Testis (tissue), 2 donors: ENCODE measurements at regions not wholly inside any gene's neighbourhood (a gene's known extent, or its start where the extent isn't known, plus 50 kb on each side); places are given as distances from the start of the nearest gene placed in this dataset.

ENCODE experiments used
- POLR2A ChIP-seq: fragments of 450-650 bp; IDR thresholded peaks from one replicate; pipeline ENCODE4 v1.6.1; 2017; ENCODE audit warnings: antibody characterized with exemption, mild to moderate bottlenecking, moderate library complexity
- TF ChIP-seq, protein P1 (sequence below), 3 experiments: fragments of 450-650 bp in 2 of 3; fragments of 200-600 bp in 1 of 3; sonication (generic) in 1 of 3; IDR thresholded peaks; one replicate each; pipeline ENCODE4 v1.5.1; 2016 to 2019; ENCODE audit warnings: antibody characterized with exemption in 3 of 3, mild to moderate bottlenecking in 2 of 3, moderate library complexity in 1 of 3

DNA sequence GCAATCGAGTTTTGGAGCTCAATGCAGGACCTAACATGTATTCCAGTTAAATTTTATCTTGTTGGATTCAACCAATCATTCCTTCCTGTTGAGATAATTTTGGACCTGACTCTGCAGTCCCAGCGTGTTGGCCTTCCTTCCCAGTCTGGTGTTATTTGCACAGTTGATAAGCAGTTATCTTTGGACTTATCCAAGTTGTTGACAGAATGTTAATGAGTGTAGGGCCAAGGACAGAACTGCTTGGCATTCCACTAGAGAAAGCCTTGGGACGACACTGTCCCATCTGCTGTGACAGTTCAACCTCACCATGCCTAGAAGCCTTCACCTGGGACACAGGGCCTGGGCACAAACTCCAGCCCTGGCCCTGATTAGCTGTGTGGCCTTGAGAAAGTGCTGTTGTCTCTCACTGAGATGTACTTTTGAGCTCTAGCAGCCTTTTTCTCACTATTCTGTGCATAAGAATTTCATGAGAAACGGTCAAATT lies 104.1 kb upstream of the SLC25A33 start:
- TF ChIP-seq, protein P1, sequence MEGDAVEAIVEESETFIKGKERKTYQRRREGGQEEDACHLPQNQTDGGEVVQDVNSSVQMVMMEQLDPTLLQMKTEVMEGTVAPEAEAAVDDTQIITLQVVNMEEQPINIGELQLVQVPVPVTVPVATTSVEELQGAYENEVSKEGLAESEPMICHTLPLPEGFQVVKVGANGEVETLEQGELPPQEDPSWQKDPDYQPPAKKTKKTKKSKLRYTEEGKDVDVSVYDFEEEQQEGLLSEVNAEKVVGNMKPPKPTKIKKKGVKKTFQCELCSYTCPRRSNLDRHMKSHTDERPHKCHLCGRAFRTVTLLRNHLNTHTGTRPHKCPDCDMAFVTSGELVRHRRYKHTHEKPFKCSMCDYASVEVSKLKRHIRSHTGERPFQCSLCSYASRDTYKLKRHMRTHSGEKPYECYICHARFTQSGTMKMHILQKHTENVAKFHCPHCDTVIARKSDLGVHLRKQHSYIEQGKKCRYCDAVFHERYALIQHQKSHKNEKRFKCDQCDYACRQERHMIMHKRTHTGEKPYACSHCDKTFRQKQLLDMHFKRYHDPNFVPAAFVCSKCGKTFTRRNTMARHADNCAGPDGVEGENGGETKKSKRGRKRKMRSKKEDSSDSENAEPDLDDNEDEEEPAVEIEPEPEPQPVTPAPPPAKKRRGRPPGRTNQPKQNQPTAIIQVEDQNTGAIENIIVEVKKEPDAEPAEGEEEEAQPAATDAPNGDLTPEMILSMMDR (IDR thresholded peaks at IDR 0.05) = no peak
- no peak for TF ChIP-seq POLR2A
